GM21825 (cell line): ENCODE measurements at regions not wholly inside any gene's neighbourhood (a gene's known extent, or its start where the extent isn't known, plus 50 kb on each side); places are given as distances from the start of the nearest gene placed in this dataset.

Source experiments
- ATAC-seq: cut with Tn5 transposase; IDR thresholded peaks from one replicate; pipeline ENCODE4 v1.9.1; 2021; ENCODE audit warnings: mild to moderate bottlenecking, moderate library complexity; ENCODE audit not compliant: unreplicated experiment

- ATAC-seq, result no peak
Observed at GRCh38 chr20:40414843-40415615, 274.0 kb downstream of the MAFB start.

- ATAC-seq, result no peak
Observed at GRCh38 chr20:40410028-40410427, 279.0 kb downstream of the MAFB start.

GRCh38 chr20:40397467-40397866, 291.6 kb downstream of the MAFB start:
- ATAC-seq, result no peak

- ATAC-seq, result no peak
Observed at GRCh38 chr20:40393197-40394079, 295.6 kb downstream of the MAFB start.

GRCh38 chr20:40390654-40391053, 298.4 kb downstream of the MAFB start:
- no peak for ATAC-seq

- ATAC-seq, result no peak
Observed at GRCh38 chr20:40370800-40371199, 318.2 kb downstream of the MAFB start.

GRCh38 chr20:40368876-40369275, 320.2 kb downstream of the MAFB start:
- ATAC-seq, result no peak

GRCh38 chr20:40361916-40362315, 327.1 kb downstream of the MAFB start:
- ATAC-seq, result no peak

- no peak for ATAC-seq
Observed at GRCh38 chr20:40359131-40359912, 329.7 kb downstream of the MAFB start.

GRCh38 chr20:40354880-40355279, 334.2 kb downstream of the MAFB start:
- no peak for ATAC-seq

GRCh38 chr20:40343390-40343789, 345.6 kb downstream of the MAFB start:
- ATAC-seq, result no peak

GRCh38 chr20:40341561-40341960, 347.5 kb downstream of the MAFB start:
- ATAC-seq, result no peak

GRCh38 chr20:40339661-40340449, 349.2 kb downstream of the MAFB start:
- ATAC-seq, result no peak

- ATAC-seq, result no peak
Observed at GRCh38 chr20:40336533-40336932, 352.5 kb downstream of the MAFB start.

GRCh38 chr20:40335901-40336351, 353.1 kb downstream of the MAFB start:
- ATAC-seq, result no peak

GRCh38 chr20:40335437-40335836, 353.6 kb downstream of the MAFB start:
- no peak for ATAC-seq

GRCh38 chr20:40333591-40333990, 355.4 kb downstream of the MAFB start:
- ATAC-seq, result no peak

GRCh38 chr20:40331807-40332560, 357.1 kb downstream of the MAFB start:
- no peak for ATAC-seq

- ATAC-seq, result no peak
Observed at GRCh38 chr20:40331249-40331648, 357.8 kb downstream of the MAFB start.

GRCh38 chr20:40329321-40329720, 359.7 kb downstream of the MAFB start:
- no peak for ATAC-seq
